ENCODE measurements at regions not wholly inside any gene's neighbourhood (a gene's known extent, or its start where the extent isn't known, plus 50 kb on each side); places are given as distances from the start of the nearest gene placed in this dataset.

DNA sequence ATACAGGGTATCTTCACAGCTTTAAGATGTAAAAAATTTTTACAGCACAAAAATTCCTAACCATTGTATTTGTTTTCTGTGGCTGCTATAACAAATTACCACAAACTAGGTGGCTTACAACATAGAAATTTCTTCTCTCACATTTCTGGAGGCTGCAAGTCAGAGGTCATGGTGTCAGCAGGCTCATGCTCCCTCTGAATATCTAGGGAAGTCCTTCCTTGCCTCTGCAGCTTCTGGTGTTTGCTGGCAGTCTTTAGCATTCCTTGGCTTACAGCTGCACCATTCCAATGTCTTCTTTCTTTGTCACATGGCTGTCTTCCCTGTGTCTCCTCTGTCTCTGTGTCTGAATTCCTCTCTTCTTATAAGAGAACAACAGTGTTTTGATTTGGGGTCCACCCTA lies 310.2 kb upstream of the SUCLG2 start:
- DNase-seq (ENCODE audit: low spot score in 2 of 2, unreplicated experiment in 2 of 2): no peak
- TF ChIP-seq, protein P1, sequence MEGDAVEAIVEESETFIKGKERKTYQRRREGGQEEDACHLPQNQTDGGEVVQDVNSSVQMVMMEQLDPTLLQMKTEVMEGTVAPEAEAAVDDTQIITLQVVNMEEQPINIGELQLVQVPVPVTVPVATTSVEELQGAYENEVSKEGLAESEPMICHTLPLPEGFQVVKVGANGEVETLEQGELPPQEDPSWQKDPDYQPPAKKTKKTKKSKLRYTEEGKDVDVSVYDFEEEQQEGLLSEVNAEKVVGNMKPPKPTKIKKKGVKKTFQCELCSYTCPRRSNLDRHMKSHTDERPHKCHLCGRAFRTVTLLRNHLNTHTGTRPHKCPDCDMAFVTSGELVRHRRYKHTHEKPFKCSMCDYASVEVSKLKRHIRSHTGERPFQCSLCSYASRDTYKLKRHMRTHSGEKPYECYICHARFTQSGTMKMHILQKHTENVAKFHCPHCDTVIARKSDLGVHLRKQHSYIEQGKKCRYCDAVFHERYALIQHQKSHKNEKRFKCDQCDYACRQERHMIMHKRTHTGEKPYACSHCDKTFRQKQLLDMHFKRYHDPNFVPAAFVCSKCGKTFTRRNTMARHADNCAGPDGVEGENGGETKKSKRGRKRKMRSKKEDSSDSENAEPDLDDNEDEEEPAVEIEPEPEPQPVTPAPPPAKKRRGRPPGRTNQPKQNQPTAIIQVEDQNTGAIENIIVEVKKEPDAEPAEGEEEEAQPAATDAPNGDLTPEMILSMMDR (IDR thresholded peaks at IDR 0.05; ENCODE audit: unreplicated experiment): no peak
- H3K4me1 Mint-ChIP-seq: no peaks in the 10 kb centered on the region
- H3K4me3 Mint-ChIP-seq: no peak overlapping the region
- H3K9me3 Mint-ChIP-seq: peaks cover 18% of the 10 kb centered on the region
- no peaks in the 10 kb centered on the region for H3K27me3 Mint-ChIP-seq (ENCODE audit: low read depth)
- H3K36me3 Mint-ChIP-seq: no peaks in the 10 kb centered on the region
- H3K27ac Mint-ChIP-seq: no peak overlapping the region

DNA sequence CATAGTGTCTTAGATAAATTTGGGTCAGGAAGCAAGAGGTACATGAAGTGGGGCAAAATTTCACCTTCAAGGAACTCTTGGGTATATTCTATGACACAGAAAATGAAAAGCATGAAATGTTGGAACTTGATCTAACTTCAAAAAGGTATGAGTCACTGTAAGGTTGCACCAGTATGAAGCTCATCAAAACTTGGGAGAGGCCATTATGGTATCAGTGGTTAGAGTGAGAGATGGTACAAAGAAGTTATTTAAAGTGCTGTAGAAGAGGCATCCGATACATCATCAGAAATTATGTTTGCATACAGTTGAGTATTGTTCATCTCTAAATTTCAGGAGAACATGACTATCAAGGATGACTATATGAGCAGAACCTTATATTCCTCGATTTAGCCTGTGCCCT lies 302.9 kb upstream of the SUCLG2 start:
- H3K27me3 Mint-ChIP-seq (ENCODE audit: low read depth): no peaks in the 10 kb centered on the region
- H3K27ac Mint-ChIP-seq: no peak overlapping the region
- no peak for DNase-seq (ENCODE audit: low spot score in 2 of 2, unreplicated experiment in 2 of 2)
- no peaks in the 10 kb centered on the region for H3K36me3 Mint-ChIP-seq
- H3K4me3 Mint-ChIP-seq: no peak overlapping the region
- H3K9me3 Mint-ChIP-seq: peaks cover 32% of the 10 kb centered on the region
- no peaks in the 10 kb centered on the region for H3K4me1 Mint-ChIP-seq
- TF ChIP-seq, protein P1 (IDR thresholded peaks at IDR 0.05; ENCODE audit: unreplicated experiment): no peak

DNA sequence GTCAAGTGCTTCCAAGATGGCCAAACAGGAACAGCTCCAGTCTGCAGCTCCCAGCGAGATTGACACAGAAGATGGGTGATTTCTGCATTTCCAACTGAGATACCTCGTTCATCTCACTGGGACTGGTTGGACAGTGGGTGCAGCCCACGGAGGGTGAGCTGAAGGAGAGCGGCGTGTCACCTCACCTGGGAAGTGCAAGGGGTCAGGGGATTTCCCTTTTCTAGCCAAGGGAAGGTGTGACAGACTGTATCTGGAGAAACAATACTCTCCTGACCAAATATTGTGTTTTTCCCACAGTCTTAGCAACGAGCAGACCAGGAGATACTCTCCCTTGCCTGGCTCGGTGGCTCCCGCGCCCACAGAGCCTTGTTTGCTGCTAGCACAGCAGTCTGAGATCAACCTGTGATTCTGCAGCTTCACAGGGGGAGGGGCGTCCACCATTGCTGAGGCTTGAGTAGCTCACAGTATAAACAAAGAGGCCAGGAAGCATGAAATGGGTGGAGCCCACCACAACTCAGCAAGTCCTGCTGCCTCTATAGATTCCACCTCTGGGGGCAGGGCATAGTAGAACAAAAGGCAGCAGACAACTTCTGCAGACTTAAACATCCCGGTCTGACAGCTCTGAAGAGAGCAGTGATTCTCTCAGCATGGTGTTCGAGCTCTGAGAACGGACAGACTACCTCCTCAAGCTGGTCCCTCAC lies 293.5 kb upstream of the SUCLG2 start:
- peaks cover 49% of the 10 kb centered on the region for H3K9me3 Mint-ChIP-seq
- H3K36me3 Mint-ChIP-seq: peaks cover 5% of the 10 kb centered on the region
- H3K27me3 Mint-ChIP-seq (ENCODE audit: low read depth): no peaks in the 10 kb centered on the region
- no peak overlapping the region for H3K4me3 Mint-ChIP-seq
- H3K27ac Mint-ChIP-seq: no peak overlapping the region
- TF ChIP-seq, protein P1 (IDR thresholded peaks at IDR 0.05; ENCODE audit: unreplicated experiment): no peak
- peaks cover 3% of the 10 kb centered on the region for H3K4me1 Mint-ChIP-seq
- no peak for DNase-seq (ENCODE audit: low spot score in 2 of 2, unreplicated experiment in 2 of 2)

DNA sequence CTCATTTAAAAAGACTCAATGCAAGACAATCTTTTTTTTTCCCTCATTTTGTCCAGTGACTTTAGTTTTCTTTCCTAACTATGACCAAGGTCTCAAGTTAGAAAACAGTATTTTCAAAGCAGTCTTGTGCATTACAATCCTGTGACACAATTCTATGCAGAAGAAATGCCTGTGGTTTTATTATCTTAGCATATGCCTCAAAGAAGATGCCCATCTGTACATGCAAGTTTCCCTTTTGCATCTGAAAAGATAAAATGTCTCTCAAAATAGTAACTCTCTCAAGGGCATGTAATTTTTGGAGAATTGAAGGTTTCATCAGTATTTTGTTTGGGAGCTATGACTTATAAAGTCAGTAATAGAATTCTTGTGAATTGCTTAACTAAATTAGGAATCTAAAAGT lies 292.0 kb upstream of the SUCLG2 start:
- Mint-ChIP-seq H3K4me1 (peaks cover 3% of the 10 kb centered on the region), H3K9me3 (peaks cover 34% of the 10 kb centered on the region), H3K27me3 (ENCODE audit: low read depth) (no peaks in the 10 kb centered on the region), H3K27ac (no peak overlapping the region), H3K36me3 (peaks cover 5% of the 10 kb centered on the region), H3K4me3 (no peak overlapping the region)
- DNase-seq (ENCODE audit: low spot score in 2 of 2, unreplicated experiment in 2 of 2): no peak
- TF ChIP-seq, protein P1 (IDR thresholded peaks at IDR 0.05; ENCODE audit: unreplicated experiment): no peak

DNA sequence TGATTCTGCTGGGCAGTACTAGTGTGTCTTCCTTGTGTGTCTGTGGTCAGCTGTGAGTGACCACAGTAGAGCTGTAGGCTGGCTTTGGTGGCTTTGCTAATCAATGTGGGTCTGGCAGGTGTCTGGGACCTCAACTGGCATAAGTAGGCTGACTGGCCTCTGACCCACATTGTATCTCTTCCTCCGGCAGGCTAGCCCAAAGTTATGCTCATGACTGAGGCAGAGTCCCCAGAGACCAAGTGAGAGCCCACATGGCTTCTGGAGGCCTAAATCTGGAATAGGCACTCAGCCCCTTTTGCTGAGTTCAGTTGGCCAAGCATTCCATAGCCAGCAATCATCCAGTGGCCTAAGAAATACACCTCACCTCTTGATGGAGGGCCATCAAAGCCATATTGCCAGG lies 289.1 kb upstream of the SUCLG2 start:
- Mint-ChIP-seq H3K27ac (no peak overlapping the region), H3K36me3 (no peaks in the 10 kb centered on the region), H3K4me1 (peaks cover 3% of the 10 kb centered on the region)

More for the DNA sequence above, 289.1 kb upstream of the SUCLG2 start:
- Mint-ChIP-seq H3K27me3 (ENCODE audit: low read depth) (no peaks in the 10 kb centered on the region), H3K4me3 (no peak overlapping the region), H3K9me3 (peaks cover 9% of the 10 kb centered on the region)
- no peak for DNase-seq (ENCODE audit: low spot score in 2 of 2, unreplicated experiment in 2 of 2)
- TF ChIP-seq, protein P1 (IDR thresholded peaks at IDR 0.05; ENCODE audit: unreplicated experiment): no peak

All from mesothelial cell of epicardium (in vitro differentiated cells).